ENCODE measurements at regions not wholly inside any gene's neighbourhood (a gene's known extent, or its start where the extent isn't known, plus 50 kb on each side); places are given as distances from the start of the nearest gene placed in this dataset.

- Histone ChIP-seq H3K27me3 (ENCODE audit: control insufficient read depth in 1 of 2, insufficient read depth in 2 of 2, low read length in 2 of 2) (no peaks in the 10 kb centered on the region), H3K36me3 (ENCODE audit: insufficient read depth, low read length) (no peaks in the 10 kb centered on the region), H3K27ac (ENCODE audit: low read depth in 1 of 2, low read length in 2 of 2) (no peak overlapping the region), H3K9me3 (ENCODE audit: control insufficient read depth in 1 of 2, insufficient read depth in 1 of 2, low read length in 2 of 2) (peaks cover 0 to 3% of the 10 kb centered on the region in 2 experiments), H3K4me1 (ENCODE audit: insufficient read depth, low read length) (no peaks in the 10 kb centered on the region), H3K4me3 (ENCODE audit: low read length) (no peak overlapping the region)
- ATAC-seq (ENCODE audit: poor library complexity) = no peak
- ChIA-PET POLR2A (no interaction called here), CTCF (no interaction called here)
- no peaks in the 10 kb centered on the region for H3K27me3 Mint-ChIP-seq
- H3K27ac Mint-ChIP-seq = no peak overlapping the region
- no peak for TF ChIP-seq CTCF (IDR thresholded peaks at IDR 0.05)
- intact Hi-C loops (cut with DNase I, micrococcal nuclease) = no loop called here
- DNase-seq = no peak
- H3K4me3 Mint-ChIP-seq = no peak overlapping the region
- no peaks in the 10 kb centered on the region for H3K9me3 Mint-ChIP-seq
- H3K36me3 Mint-ChIP-seq (ENCODE audit: low read depth) = no peaks in the 10 kb centered on the region
- no peaks in the 10 kb centered on the region for H3K4me1 Mint-ChIP-seq (ENCODE audit: low read depth)
These were observed 205.4 kb upstream of the GHR start for GRCh38 chr5:42217791-42218190.

DNA sequence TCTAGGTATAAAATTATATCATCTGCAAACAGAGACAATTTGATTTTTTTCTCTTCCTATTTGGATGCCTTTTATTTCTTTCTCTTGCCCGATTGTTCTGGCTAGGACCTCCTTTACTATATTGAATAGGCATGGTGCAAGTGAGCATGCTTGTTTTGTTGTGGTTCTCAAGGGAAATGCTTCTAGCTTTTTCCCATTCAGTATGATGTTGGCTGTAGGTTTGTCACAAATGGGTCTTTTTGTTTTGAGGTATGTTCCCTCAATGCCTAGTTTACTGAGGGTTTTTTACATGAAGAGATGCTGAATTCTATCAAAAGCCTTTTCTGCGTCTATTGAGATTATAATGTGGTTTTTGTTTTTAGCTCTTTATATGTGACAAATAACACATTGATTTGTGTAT lies 198.2 kb upstream of the GHR start:
- no peaks in the 10 kb centered on the region for H3K36me3 Mint-ChIP-seq (ENCODE audit: low read depth)
- H3K4me3 Mint-ChIP-seq = no peak overlapping the region
- POLR2A ChIA-PET = no interaction called here
- Histone ChIP-seq H3K4me3 (ENCODE audit: low read length) (no peak overlapping the region), H3K36me3 (ENCODE audit: insufficient read depth, low read length) (no peaks in the 10 kb centered on the region), H3K27ac (ENCODE audit: low read depth in 1 of 2, low read length in 2 of 2) (no peak overlapping the region), H3K9me3 (ENCODE audit: control insufficient read depth in 1 of 2, insufficient read depth in 1 of 2, low read length in 2 of 2) (no peaks in the 10 kb centered on the region), H3K4me1 (ENCODE audit: insufficient read depth, low read length) (no peaks in the 10 kb centered on the region), H3K27me3 (ENCODE audit: control insufficient read depth in 1 of 2, insufficient read depth in 2 of 2, low read length in 2 of 2) (no peaks in the 10 kb centered on the region)
- H3K9me3 Mint-ChIP-seq = no peaks in the 10 kb centered on the region
- CTCF ChIA-PET = no interaction called here
- no peaks in the 10 kb centered on the region for H3K4me1 Mint-ChIP-seq (ENCODE audit: low read depth)
- ATAC-seq (ENCODE audit: poor library complexity) (no peak), DNase-seq (no peak)
- TF ChIP-seq CTCF (IDR thresholded peaks at IDR 0.05) = no peak
- no peaks in the 10 kb centered on the region for H3K27me3 Mint-ChIP-seq
- no peak overlapping the region for H3K27ac Mint-ChIP-seq
- intact Hi-C loops (cut with DNase I, micrococcal nuclease) = no loop called here

GRCh38 chr5:42228279-42228678 lies 195.0 kb upstream of the GHR start:
- Mint-ChIP-seq H3K4me3 (no peak overlapping the region), H3K36me3 (ENCODE audit: low read depth) (no peaks in the 10 kb centered on the region), H3K9me3 (no peaks in the 10 kb centered on the region), H3K27ac (no peak overlapping the region), H3K4me1 (ENCODE audit: low read depth) (no peaks in the 10 kb centered on the region), H3K27me3 (peaks cover 4% of the 10 kb centered on the region)
- H3K4me1 ChIP-seq (ENCODE audit: insufficient read depth, low read length) = no peaks in the 10 kb centered on the region
- ChIA-PET CTCF (no interaction called here), POLR2A (no interaction called here)
- no peak for TF ChIP-seq CTCF (IDR thresholded peaks at IDR 0.05)
- H3K27ac ChIP-seq (ENCODE audit: low read depth in 1 of 2, low read length in 2 of 2) = no peak overlapping the region
- H3K36me3 ChIP-seq (ENCODE audit: insufficient read depth, low read length) = no peaks in the 10 kb centered on the region
- H3K4me3 ChIP-seq (ENCODE audit: low read length) = no peak overlapping the region
- intact Hi-C loops (cut with DNase I, micrococcal nuclease) = no loop called here
- ATAC-seq (ENCODE audit: poor library complexity) (no peak), DNase-seq (no peak)
- peaks cover 0 to 5% of the 10 kb centered on the region in 2 experiments for H3K9me3 ChIP-seq (ENCODE audit: control insufficient read depth in 1 of 2, insufficient read depth in 1 of 2, low read length in 2 of 2)
- H3K27me3 ChIP-seq (ENCODE audit: control insufficient read depth in 1 of 2, insufficient read depth in 2 of 2, low read length in 2 of 2) = no peaks in the 10 kb centered on the region

All from CD4-positive, alpha-beta T cell (primary cell).